Activated CD4-positive, alpha-beta T cell treated with anti-CD3 and anti-CD28 coated beads, Interleukin-2, amount 50 U/mL, for 48 hours (primary cell): ENCODE measurements at regions not wholly inside any gene's neighbourhood (a gene's known extent, or its start where the extent isn't known, plus 50 kb on each side); places are given as distances from the start of the nearest gene placed in this dataset.

ENCODE experiments used
- DNase-seq, 2 experiments: peaks; one replicate each; pipeline ENCODE4 v3.0.0-alpha.2; 2020

GRCh38 chr10:113967126-113967525 is 76.5 kb upstream of the ADRB1 start:
- DNase-seq = no peak

GRCh38 chr10:113970641-113971040 is 73.0 kb upstream of the ADRB1 start:
- no peak for DNase-seq

- no peak for DNase-seq
Observed at GRCh38 chr10:113971349-113971973, 72.2 kb upstream of the ADRB1 start.

GRCh38 chr10:113977174-113977573 is 66.5 kb upstream of the ADRB1 start:
- no peak for DNase-seq

- no peak for DNase-seq
Observed at GRCh38 chr10:113978802-113979201, 64.9 kb upstream of the ADRB1 start.

- no peak for DNase-seq
Observed at GRCh38 chr10:113979409-113979808, 64.3 kb upstream of the ADRB1 start.

GRCh38 chr10:113980408-113981087 is 63.1 kb upstream of the ADRB1 start:
- DNase-seq = no peak

- DNase-seq = no peak
Observed at GRCh38 chr10:113982296-113982695, 61.4 kb upstream of the ADRB1 start.

- no peak for DNase-seq
Observed at GRCh38 chr10:113982769-113983168, 60.9 kb upstream of the ADRB1 start.

- no peak for DNase-seq
Observed at GRCh38 chr10:113983552-113983951, 60.1 kb upstream of the ADRB1 start.

GRCh38 chr10:113985297-113985844 is 58.3 kb upstream of the ADRB1 start:
- no peak for DNase-seq

GRCh38 chr10:113986316-113986715 is 57.4 kb upstream of the ADRB1 start:
- DNase-seq = no peak

- DNase-seq = no peak
Observed at GRCh38 chr10:113987156-113987555, 56.5 kb upstream of the ADRB1 start.

- DNase-seq = no peak
Observed at GRCh38 chr10:113987805-113988204, 55.9 kb upstream of the ADRB1 start.

GRCh38 chr10:113988535-113988934 is 55.1 kb upstream of the ADRB1 start:
- no peak for DNase-seq

GRCh38 chr10:113991091-113991860 is 52.4 kb upstream of the ADRB1 start:
- DNase-seq = peak; percentile 58 to 65

- no peak for DNase-seq
Observed at GRCh38 chr10:113992471-113993011, 51.1 kb upstream of the ADRB1 start.

GRCh38 chr10:113993489-113993991 is 50.1 kb upstream of the ADRB1 start:
- DNase-seq = no peak
